ENCODE measurements at regions not wholly inside any gene's neighbourhood (a gene's known extent, or its start where the extent isn't known, plus 50 kb on each side); places are given as distances from the start of the nearest gene placed in this dataset.

- TF ChIP-seq TCF7L2 (IDR thresholded peaks at IDR 0.05; ENCODE audit: borderline replicate concordance, extremely low read depth, insufficient read depth, insufficient read length) (no peak), EGR1 (IDR thresholded peaks at IDR 0.05; ENCODE audit: low read depth) (no peak), JUND (IDR thresholded peaks at IDR 0.05) (no peak), ELF1 (IDR thresholded peaks at IDR 0.05; ENCODE audit: borderline replicate concordance, low read depth) (no peak), MAX (IDR thresholded peaks at IDR 0.05) (no peak), REST (IDR thresholded peaks at IDR 0.05; ENCODE audit: low read depth) (no peak)
- TF ChIP-seq, protein P1, sequence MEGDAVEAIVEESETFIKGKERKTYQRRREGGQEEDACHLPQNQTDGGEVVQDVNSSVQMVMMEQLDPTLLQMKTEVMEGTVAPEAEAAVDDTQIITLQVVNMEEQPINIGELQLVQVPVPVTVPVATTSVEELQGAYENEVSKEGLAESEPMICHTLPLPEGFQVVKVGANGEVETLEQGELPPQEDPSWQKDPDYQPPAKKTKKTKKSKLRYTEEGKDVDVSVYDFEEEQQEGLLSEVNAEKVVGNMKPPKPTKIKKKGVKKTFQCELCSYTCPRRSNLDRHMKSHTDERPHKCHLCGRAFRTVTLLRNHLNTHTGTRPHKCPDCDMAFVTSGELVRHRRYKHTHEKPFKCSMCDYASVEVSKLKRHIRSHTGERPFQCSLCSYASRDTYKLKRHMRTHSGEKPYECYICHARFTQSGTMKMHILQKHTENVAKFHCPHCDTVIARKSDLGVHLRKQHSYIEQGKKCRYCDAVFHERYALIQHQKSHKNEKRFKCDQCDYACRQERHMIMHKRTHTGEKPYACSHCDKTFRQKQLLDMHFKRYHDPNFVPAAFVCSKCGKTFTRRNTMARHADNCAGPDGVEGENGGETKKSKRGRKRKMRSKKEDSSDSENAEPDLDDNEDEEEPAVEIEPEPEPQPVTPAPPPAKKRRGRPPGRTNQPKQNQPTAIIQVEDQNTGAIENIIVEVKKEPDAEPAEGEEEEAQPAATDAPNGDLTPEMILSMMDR (IDR thresholded peaks at IDR 0.05 in 2 of 3, conservative IDR thresholded peaks at IDR 0.05 in 1 of 3; ENCODE audit: borderline replicate concordance in 1 of 3, insufficient read depth in 1 of 3, low read depth in 2 of 3, low read length in 2 of 3) = no peak
Observed at GRCh38 chr7:10662491-10662890, 311.2 kb upstream of the PHF14 start (continued).
